Mesenchymal stem cell (in vitro differentiated cells and primary cell): ENCODE measurements at regions not wholly inside any gene's neighbourhood (a gene's known extent, or its start where the extent isn't known, plus 50 kb on each side); places are given as distances from the start of the nearest gene placed in this dataset.

ENCODE experiments used
- DNase-seq: peaks from one replicate; pipeline ENCODE4 v3.0.0-alpha.2; 2013
- H2AFZ ChIP-seq: one replicate; pipeline ENCODE4 v1.6.1; 2013; ENCODE audit warnings: low read depth, mild to moderate bottlenecking, control low read depth, inconsistent platforms, low read length, moderate library complexity
- H2AK5ac ChIP-seq: 2 replicates; pipeline ENCODE4 v1.6.1; 2013; ENCODE audit warnings: low read length, moderate library complexity, mild to moderate bottlenecking, inconsistent platforms; ENCODE audit not compliant: severe bottlenecking
- H2BK120ac ChIP-seq: one replicate; pipeline ENCODE4 v1.6.1; 2013; ENCODE audit warnings: low read depth, mild to moderate bottlenecking, inconsistent platforms, low read length, moderate library complexity
- H2BK12ac ChIP-seq, 2 experiments: one replicate each; pipeline ENCODE4 v1.6.1; 2013; ENCODE audit warnings: inconsistent platforms in 2 of 2, low read length in 2 of 2, mild to moderate bottlenecking in 2 of 2, moderate library complexity in 2 of 2, control low read depth in 1 of 2
- H2BK15ac ChIP-seq: one replicate; pipeline ENCODE4 v1.6.1; 2013; ENCODE audit warnings: mild to moderate bottlenecking, low read depth, inconsistent platforms; ENCODE audit not compliant: poor library complexity, severe bottlenecking
- H2BK5ac ChIP-seq: 2 replicates; pipeline ENCODE4 v1.6.1; 2013; ENCODE audit warnings: low read depth, mild to moderate bottlenecking, low read length, control low read depth, inconsistent platforms; ENCODE audit not compliant: poor library complexity, severe bottlenecking
- H3K14ac ChIP-seq, 2 experiments: one replicate each; pipeline ENCODE4 v1.6.1; 2013; ENCODE audit warnings: inconsistent platforms in 2 of 2, low read length in 2 of 2, control low read depth in 1 of 2, mild to moderate bottlenecking in 1 of 2, moderate library complexity in 1 of 2
- H3K18ac ChIP-seq, 2 experiments: one replicate each; pipeline ENCODE4 v1.6.1; 2013; ENCODE audit warnings: inconsistent platforms in 2 of 2, low read length in 2 of 2, control low read depth in 1 of 2, low read depth in 1 of 2, mild to moderate bottlenecking in 1 of 2
- H3K23ac ChIP-seq, 2 experiments: one replicate each; pipeline ENCODE4 v1.6.1; 2013; ENCODE audit warnings: inconsistent platforms in 2 of 2, low read length in 2 of 2, mild to moderate bottlenecking in 2 of 2, moderate library complexity in 2 of 2, control low read depth in 1 of 2
- H3K27ac ChIP-seq: 2 replicates; pipeline ENCODE4 v1.5.1; 2013; ENCODE audit warnings: mild to moderate bottlenecking, moderate library complexity, low read length, control low read depth, inconsistent platforms; ENCODE audit not compliant: poor library complexity, severe bottlenecking
- H3K27me3 ChIP-seq, 2 experiments: 2 replicates each; pipeline versions ENCODE4 v1.6.1 to v1.7.0; 2013; ENCODE audit warnings: low read length in 2 of 2, mild to moderate bottlenecking in 2 of 2, moderate library complexity in 2 of 2, control low read depth in 1 of 2, inconsistent platforms in 1 of 2; ENCODE audit not compliant: control insufficient read depth in 1 of 2, insufficient read depth in 1 of 2
- H3K36me3 ChIP-seq, 2 experiments: 2 replicates each; pipeline versions ENCODE4 v1.6.1 to v1.7.0; 2013; ENCODE audit warnings: low read length in 2 of 2, control low read depth in 1 of 2, inconsistent platforms in 1 of 2, low read depth in 1 of 2, mild to moderate bottlenecking in 1 of 2; ENCODE audit not compliant: insufficient read depth in 2 of 2, control insufficient read depth in 1 of 2
- H3K4ac ChIP-seq, 2 experiments: one replicate each; pipeline ENCODE4 v1.6.1; 2013; ENCODE audit warnings: inconsistent platforms in 2 of 2, low read length in 2 of 2, mild to moderate bottlenecking in 2 of 2, moderate library complexity in 2 of 2, control low read depth in 1 of 2, low read depth in 1 of 2
- H3K4me1 ChIP-seq: 2 replicates; pipeline ENCODE4 v1.6.1; 2013; ENCODE audit warnings: low read depth, low read length, control low read depth; ENCODE audit not compliant: control insufficient read depth, insufficient read depth
- H3K4me2 ChIP-seq: 2 replicates; pipeline ENCODE4 v1.6.1; 2013; ENCODE audit warnings: low read length, mild to moderate bottlenecking, inconsistent platforms; ENCODE audit not compliant: poor library complexity, severe bottlenecking
- H3K4me3 ChIP-seq, 2 experiments: 2 replicates each; pipeline versions ENCODE4 v1.5.1 to v1.7.0; 2013; ENCODE audit warnings: low read length in 2 of 2, mild to moderate bottlenecking in 2 of 2, control low read depth in 1 of 2, low read depth in 1 of 2; ENCODE audit not compliant: insufficient read depth in 1 of 2
- H3K79me1 ChIP-seq: replicated peaks from 2 replicates; pipeline ENCODE4 v1.6.1; 2013; ENCODE audit warnings: mild to moderate bottlenecking, control low read depth, low read length, inconsistent platforms; ENCODE audit not compliant: poor library complexity, severe bottlenecking
- H3K9ac ChIP-seq: 2 replicates; pipeline ENCODE4 v1.7.0; 2013; ENCODE audit warnings: mild to moderate bottlenecking, low read length, moderate library complexity
- H3K9me3 ChIP-seq: 2 replicates; pipeline ENCODE4 v1.7.0; 2013; ENCODE audit warnings: mild to moderate bottlenecking, low read length; ENCODE audit not compliant: control insufficient read depth
- H4K8ac ChIP-seq: one replicate; pipeline ENCODE4 v1.6.1; 2013; ENCODE audit warnings: inconsistent platforms, mild to moderate bottlenecking, low read length, moderate library complexity
- H4K91ac ChIP-seq: one replicate; pipeline ENCODE4 v1.6.1; 2013; ENCODE audit warnings: mild to moderate bottlenecking, low read length, inconsistent platforms
- WGBS: methylation state at CpG from one replicate; pipeline ENCODE4 v1.1.7; 2013; ENCODE audit warnings: mixed read lengths; 5-methylcytosine and 5-hydroxymethylcytosine counted together

DNA sequence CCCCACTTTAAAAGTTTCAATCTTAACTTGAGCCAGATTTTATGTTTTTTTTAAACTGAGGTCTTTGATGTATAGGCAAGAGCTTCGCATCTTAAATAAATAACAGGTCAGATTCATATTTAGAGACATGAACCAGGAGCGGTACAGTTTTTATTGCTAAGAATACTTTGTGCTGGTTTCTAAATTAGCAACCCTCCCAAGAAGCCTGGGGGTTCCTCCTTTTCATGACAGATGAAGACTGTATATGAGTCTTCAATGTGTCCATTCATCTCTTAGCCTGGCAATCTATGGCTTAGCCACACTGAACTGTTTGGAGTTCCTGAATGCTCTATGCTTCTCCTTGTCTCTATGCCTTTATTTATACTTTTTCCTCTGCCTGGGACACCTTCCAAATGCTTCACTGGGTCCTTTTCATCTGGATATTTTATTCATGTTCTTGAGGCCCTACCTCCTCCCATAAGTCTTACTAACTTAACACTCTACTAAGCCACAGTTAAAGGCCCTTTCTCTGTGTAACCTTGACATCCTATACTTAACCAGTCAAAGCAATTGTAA lies 338.6 kb downstream of the INSC start:
- no peak overlapping the region for H3K14ac ChIP-seq
- no peak for DNase-seq
- no peak overlapping the region for H3K4ac ChIP-seq
- H3K18ac ChIP-seq = no peak overlapping the region
- no peak overlapping the region for H2AFZ ChIP-seq
- H3K4me3 ChIP-seq = no peak overlapping the region
- no peak overlapping the region for H4K8ac ChIP-seq
- H3K79me1 ChIP-seq = no peaks in the 10 kb centered on the region
- peaks cover 7% of the 10 kb centered on the region for H3K9me3 ChIP-seq
- H2BK15ac ChIP-seq = no peak overlapping the region
- no peaks in the 10 kb centered on the region for H3K36me3 ChIP-seq
- no peak overlapping the region for H2AK5ac ChIP-seq
- no peaks in the 10 kb centered on the region for H3K4me1 ChIP-seq
- 87% methylated on average over 2 of the region's 2 CpGs for WGBS
- H2BK12ac ChIP-seq = no peak overlapping the region
- H2BK5ac ChIP-seq = no peak overlapping the region
- no peak overlapping the region for H2BK120ac ChIP-seq
- H4K91ac ChIP-seq = no peak overlapping the region
- no peaks in the 10 kb centered on the region for H3K27me3 ChIP-seq
- no peak overlapping the region for H3K27ac ChIP-seq
- no peak overlapping the region for H3K9ac ChIP-seq
- H3K4me2 ChIP-seq = no peak overlapping the region
- H3K23ac ChIP-seq = no peak overlapping the region

DNA sequence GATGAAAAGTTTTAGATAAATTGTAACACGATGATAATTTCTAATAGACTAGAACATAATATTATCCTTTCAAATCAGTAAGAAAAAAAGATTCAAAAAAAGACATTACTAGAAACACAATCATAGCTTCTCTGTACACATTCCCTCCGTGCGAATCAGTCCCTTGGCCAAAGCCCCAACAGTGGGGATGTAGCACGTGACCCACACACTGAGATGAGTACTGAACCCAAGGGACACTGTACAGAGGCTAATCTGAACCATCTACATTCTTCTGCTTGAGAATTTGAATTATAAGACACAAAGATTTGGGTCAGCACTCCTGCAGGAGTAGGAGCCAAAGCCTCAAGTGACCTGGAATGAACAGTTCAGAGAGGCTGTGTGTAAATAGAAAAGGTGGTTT lies 353.7 kb downstream of the INSC start:
- Histone ChIP-seq H2AK5ac (no peak overlapping the region), H3K18ac (no peak overlapping the region), H3K27me3 (no peaks in the 10 kb centered on the region), H3K4me2 (no peak overlapping the region), H3K23ac (no peak overlapping the region), H3K9ac (no peak overlapping the region), H3K14ac (no peak overlapping the region), H3K4ac (no peak overlapping the region), H4K91ac (no peak overlapping the region), H3K27ac (no peak overlapping the region), H2BK5ac (no peak overlapping the region), H3K4me1 (no peaks in the 10 kb centered on the region), H2BK120ac (no peak overlapping the region), H2BK15ac (no peak overlapping the region), H2AFZ (no peak overlapping the region), H3K9me3 (no peaks in the 10 kb centered on the region), H3K36me3 (no peaks in the 10 kb centered on the region), H4K8ac (no peak overlapping the region), H2BK12ac (no peak overlapping the region), H3K4me3 (no peak overlapping the region), H3K79me1 (no peaks in the 10 kb centered on the region)
- DNase-seq = peak; percentile 19
- WGBS = 75% methylated on average over 4 of the region's 4 CpGs

DNA sequence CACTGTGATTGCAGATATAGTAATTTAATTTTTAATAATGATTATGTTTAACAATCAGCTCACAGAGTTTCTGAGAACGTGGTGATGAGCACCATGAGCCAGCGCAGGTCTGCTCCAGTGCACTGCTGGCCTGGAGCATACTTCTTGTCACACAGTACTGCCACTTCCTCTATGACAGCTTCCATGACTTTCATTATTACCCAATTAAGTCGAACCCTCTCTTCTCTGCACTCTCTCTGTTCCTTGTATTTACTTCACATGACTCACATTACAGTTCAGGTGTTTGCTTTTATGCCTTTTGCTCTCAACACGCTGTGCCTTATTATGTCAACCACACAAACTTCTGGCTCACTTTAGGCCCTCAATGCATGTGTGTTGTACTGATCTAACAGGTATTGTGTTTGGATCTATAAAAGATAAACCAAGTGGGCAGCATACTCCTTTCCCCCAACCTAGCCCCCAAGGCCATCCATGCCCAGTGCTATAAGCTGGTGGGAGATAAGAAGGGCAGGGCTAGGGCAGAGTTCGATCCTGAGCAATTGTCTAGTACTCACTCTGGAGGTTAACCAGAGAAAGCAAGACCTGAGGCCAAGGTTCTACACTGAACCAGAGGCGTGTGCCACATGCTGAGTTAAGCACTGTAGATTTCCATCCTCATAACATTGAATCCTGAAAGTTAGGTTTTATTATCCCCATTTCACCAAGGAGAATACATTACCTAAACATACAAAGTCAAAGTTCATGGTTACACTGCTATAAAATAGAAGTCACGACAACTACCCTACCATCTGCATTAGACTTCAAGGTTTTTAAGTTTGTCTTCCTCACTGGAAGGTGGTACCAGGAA lies 356.5 kb downstream of the INSC start:
- no peaks in the 10 kb centered on the region for H3K9me3 ChIP-seq
- no peak overlapping the region for H2BK12ac ChIP-seq
- no peak overlapping the region for H2BK5ac ChIP-seq
- H3K4me2 ChIP-seq = no peak overlapping the region
- no peak overlapping the region for H4K91ac ChIP-seq
- no peak overlapping the region for H3K18ac ChIP-seq
- H2AK5ac ChIP-seq = no peak overlapping the region
- no peak overlapping the region for H2BK120ac ChIP-seq
- H3K79me1 ChIP-seq = no peaks in the 10 kb centered on the region
- H3K23ac ChIP-seq = no peak overlapping the region
- H3K27ac ChIP-seq = no peak overlapping the region
- no peak overlapping the region for H3K14ac ChIP-seq
- no peak overlapping the region for H3K9ac ChIP-seq
- no peaks in the 10 kb centered on the region for H3K36me3 ChIP-seq
- 86% methylated on average over 6 of the region's 7 CpGs for WGBS
- DNase-seq = no peak
- H2BK15ac ChIP-seq = no peak overlapping the region
- H4K8ac ChIP-seq = no peak overlapping the region
- H2AFZ ChIP-seq = no peak overlapping the region
- no peak overlapping the region for H3K4ac ChIP-seq
- no peaks in the 10 kb centered on the region for H3K4me1 ChIP-seq
- no peaks in the 10 kb centered on the region for H3K27me3 ChIP-seq
- no peak overlapping the region for H3K4me3 ChIP-seq

DNA sequence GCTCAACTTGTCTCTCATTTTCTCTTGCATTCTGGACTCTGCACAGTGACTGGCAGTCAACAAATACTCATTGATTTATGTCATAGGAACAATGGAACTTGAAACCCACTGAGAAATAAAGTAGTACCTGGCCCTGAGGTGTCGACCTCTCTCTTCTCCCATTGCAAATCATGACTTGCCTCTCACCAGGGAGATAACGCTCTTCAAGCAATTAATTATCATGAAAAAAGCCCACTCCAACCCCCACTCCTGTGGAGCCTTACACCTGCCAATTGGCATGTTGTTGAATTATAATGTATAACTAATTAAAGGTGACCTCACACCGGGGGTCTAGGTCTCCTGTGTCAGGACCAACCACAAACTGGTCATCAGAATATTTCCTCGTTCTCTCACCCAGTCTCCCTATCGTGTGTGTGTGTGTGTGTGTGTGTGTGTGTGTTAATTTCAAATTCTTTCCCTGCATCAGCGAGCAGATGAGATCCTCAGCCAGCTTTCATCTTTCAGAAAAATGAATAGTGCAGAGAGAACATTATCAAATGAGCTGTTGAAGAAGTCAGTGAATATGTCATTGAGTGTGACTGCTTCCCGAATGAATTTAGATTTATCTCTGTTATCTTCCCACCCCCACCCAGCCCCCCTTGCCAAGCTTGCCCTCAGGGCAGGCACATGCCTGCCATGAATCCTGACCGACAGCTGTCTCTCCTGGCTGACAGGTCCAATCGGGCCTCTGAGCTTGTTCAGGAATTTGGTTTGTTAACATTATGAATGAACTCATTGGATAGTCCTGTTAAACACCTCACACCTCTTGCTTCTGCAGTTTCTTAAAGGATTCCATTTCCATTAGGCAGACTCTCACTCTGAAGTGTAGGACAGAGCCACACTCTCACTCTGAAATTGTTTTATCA lies 357.4 kb downstream of the INSC start:
- no peak overlapping the region for H3K4me3 ChIP-seq
- no peaks in the 10 kb centered on the region for H3K36me3 ChIP-seq
- no peak overlapping the region for H2BK15ac ChIP-seq
- no peak overlapping the region for H2BK120ac ChIP-seq
- H2BK5ac ChIP-seq = no peak overlapping the region
- no peaks in the 10 kb centered on the region for H3K27me3 ChIP-seq
- no peak overlapping the region for H2BK12ac ChIP-seq
- H3K79me1 ChIP-seq = no peaks in the 10 kb centered on the region
- no peaks in the 10 kb centered on the region for H3K9me3 ChIP-seq
- no peak overlapping the region for H4K91ac ChIP-seq
- no peak overlapping the region for H4K8ac ChIP-seq
- H2AFZ ChIP-seq = no peak overlapping the region
- no peak overlapping the region for H3K4me2 ChIP-seq
- H3K18ac ChIP-seq = no peak overlapping the region
- H3K23ac ChIP-seq = no peak overlapping the region
- H2AK5ac ChIP-seq = no peak overlapping the region
- no peak overlapping the region for H3K27ac ChIP-seq
- no peak overlapping the region for H3K9ac ChIP-seq
- H3K4ac ChIP-seq = no peak overlapping the region
- WGBS = 49% methylated on average over 5 of the region's 9 CpGs
- DNase-seq = no peak
- no peak overlapping the region for H3K14ac ChIP-seq
- no peaks in the 10 kb centered on the region for H3K4me1 ChIP-seq
